HCT116 (cell line): ENCODE measurements at regions not wholly inside any gene's neighbourhood (a gene's known extent, or its start where the extent isn't known, plus 50 kb on each side); places are given as distances from the start of the nearest gene placed in this dataset.
"Not testable (repeated sequence)": the region's sequence is repeated elsewhere in the genome, so short reads cannot be mapped to it uniquely, and the experiment has no call there.

Experiments used
- RAD21 ChIP-seq: IDR thresholded peaks from 2 replicates; pipeline ENCODE4 v1.6.1; 2012; ENCODE audit warnings: low read depth, mild to moderate bottlenecking
- SRF ChIP-seq: IDR thresholded peaks from 2 replicates; pipeline ENCODE4 v1.6.1; 2012; ENCODE audit warnings: low read depth

DNA sequence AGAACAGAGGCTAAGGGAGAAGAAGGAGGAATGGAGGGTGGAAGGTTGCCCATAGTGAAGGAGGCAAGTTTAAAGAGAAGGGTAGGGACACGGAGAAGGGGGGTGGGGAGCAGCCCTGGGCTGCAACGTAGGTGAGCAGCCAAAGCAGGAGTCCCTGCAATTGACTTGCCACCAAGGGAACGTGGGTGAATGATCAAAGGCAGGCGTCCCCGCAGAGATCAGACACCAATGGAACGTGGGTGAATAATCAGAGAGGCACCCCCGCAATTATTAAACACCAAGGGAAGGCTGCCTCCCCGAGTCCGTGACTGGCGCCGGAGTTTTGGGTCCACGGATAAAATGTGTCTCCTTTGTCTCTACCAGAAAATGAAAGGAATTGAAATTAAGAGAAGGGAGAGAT, 1103.5 kb downstream of the OLFM4 start:
- TF ChIP-seq RAD21, SRF: not testable (repeated sequence)
